Endodermal cell (in vitro differentiated cells): ENCODE measurements at regions not wholly inside any gene's neighbourhood (a gene's known extent, or its start where the extent isn't known, plus 50 kb on each side); places are given as distances from the start of the nearest gene placed in this dataset.
"Not testable (repeated sequence)": the region's sequence is repeated elsewhere in the genome, so short reads cannot be mapped to it uniquely, and the experiment has no call there.

Source experiments
- DNase-seq: peaks from one replicate; pipeline ENCODE4 v3.0.0-alpha.2; 2017
- H3K27ac ChIP-seq: 2 replicates; pipeline ENCODE4 v1.5.1; 2013; ENCODE audit warnings: mild to moderate bottlenecking, low read depth, low read length, moderate library complexity
- H3K27me3 ChIP-seq: 2 replicates; pipeline ENCODE4 v1.6.1; 2013; ENCODE audit warnings: mild to moderate bottlenecking, low read length, moderate library complexity; ENCODE audit not compliant: insufficient read depth, control insufficient read depth, poor library complexity, severe bottlenecking
- H3K36me3 ChIP-seq: 2 replicates; pipeline ENCODE4 v1.7.0; 2013; ENCODE audit warnings: mild to moderate bottlenecking, low read length, moderate library complexity; ENCODE audit not compliant: control insufficient read depth, insufficient read depth
- H3K4me1 ChIP-seq: one replicate; pipeline ENCODE4 v1.7.0; 2013; ENCODE audit warnings: low read length; ENCODE audit not compliant: control insufficient read depth, insufficient read depth
- H3K4me3 ChIP-seq: 2 replicates; pipeline ENCODE4 v1.5.1; 2013; ENCODE audit warnings: mild to moderate bottlenecking, low read length, moderate library complexity
- H3K9ac ChIP-seq: 2 replicates; pipeline ENCODE4 v1.6.1; 2013; ENCODE audit warnings: mild to moderate bottlenecking, low read length, moderate library complexity; ENCODE audit not compliant: poor library complexity, severe bottlenecking; ENCODE audit errors: extremely low read depth
- H3K9me3 ChIP-seq: 2 replicates; pipeline ENCODE4 v1.6.1; 2013; ENCODE audit warnings: mild to moderate bottlenecking, low read length, moderate library complexity; ENCODE audit not compliant: control insufficient read depth
- H3K27ac Mint-ChIP-seq: 2 replicates; pipeline ENCODE4 v1.8.0; 2020; ENCODE audit warnings: mixed read lengths
- H3K27me3 Mint-ChIP-seq: 2 replicates; pipeline ENCODE4 v1.8.0; 2021; ENCODE audit warnings: mild to moderate bottlenecking, mixed read lengths; ENCODE audit not compliant: insufficient read depth
- H3K36me3 Mint-ChIP-seq: 2 replicates; pipeline ENCODE4 v1.8.0; 2020; ENCODE audit warnings: low read depth, mixed read lengths
- H3K4me1 Mint-ChIP-seq: 2 replicates; pipeline ENCODE4 v1.8.0; 2020; ENCODE audit warnings: mixed read lengths
- H3K4me3 Mint-ChIP-seq: 2 replicates; pipeline ENCODE4 v1.8.0; 2020; ENCODE audit warnings: mild to moderate bottlenecking, moderate library complexity, mixed read lengths
- H3K9me3 Mint-ChIP-seq: 2 replicates; pipeline ENCODE4 v1.8.0; 2020; ENCODE audit warnings: mild to moderate bottlenecking, mixed read lengths
- CTCF ChIP-seq: fragments of 200-600 bp; sonication (generic); conservative IDR thresholded peaks from 2 replicates; pipeline ENCODE4 v1.5.0; 2021; ENCODE audit warnings: antibody characterized with exemption, mild to moderate bottlenecking
- WGBS, 2 experiments: methylation state at CpG; one replicate each; pipeline versions ENCODE4 v1.1.5 to v1.1.7; 2013; ENCODE audit warnings: missing lambda C conversion rate in 2 of 2, mixed read lengths in 1 of 2; ENCODE audit not compliant: insufficient coverage in 1 of 2, insufficient read length in 1 of 2; 5-methylcytosine and 5-hydroxymethylcytosine counted together

DNA sequence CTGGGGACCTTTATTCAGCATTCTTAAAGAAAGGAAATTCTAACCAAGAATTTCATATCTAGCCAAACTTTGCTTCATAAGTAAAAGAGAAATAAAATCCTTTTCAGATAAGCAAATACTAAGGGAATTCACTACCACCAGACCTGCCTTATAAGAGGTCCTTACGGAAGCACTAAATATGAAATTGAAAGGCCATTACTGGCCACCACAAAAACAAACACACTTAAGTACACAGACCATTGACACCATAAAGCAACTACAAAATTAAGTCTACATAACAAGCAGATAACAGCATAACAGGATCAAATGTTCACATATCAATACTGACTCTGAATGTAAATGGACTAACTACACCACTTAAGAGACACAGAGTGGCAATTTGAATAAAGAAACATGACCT is 361.4 kb upstream of the POU5F2 start:
- no peak overlapping the region for H3K9ac ChIP-seq
- TF ChIP-seq CTCF: no peak
- H3K4me1 ChIP-seq: no peaks in the 10 kb centered on the region
- Mint-ChIP-seq H3K36me3 (peaks cover 30% of the 10 kb centered on the region), H3K9me3 (peaks cover 29% of the 10 kb centered on the region), H3K4me1 (peaks cover 6% of the 10 kb centered on the region), H3K27ac (no peak overlapping the region), H3K4me3 (no peak overlapping the region), H3K27me3 (no peaks in the 10 kb centered on the region)
- H3K27me3 ChIP-seq: no peaks in the 10 kb centered on the region
- H3K9me3 ChIP-seq: peaks cover 21% of the 10 kb centered on the region
- no peaks in the 10 kb centered on the region for H3K36me3 ChIP-seq
- no peak overlapping the region for H3K27ac ChIP-seq
- 94% methylated on average over 1 of the region's 1 CpG; no CpG with 5 or more reads in 1 of the 2 experiments for WGBS, 2 experiments
- no peak overlapping the region for H3K4me3 ChIP-seq
- DNase-seq: no peak

DNA sequence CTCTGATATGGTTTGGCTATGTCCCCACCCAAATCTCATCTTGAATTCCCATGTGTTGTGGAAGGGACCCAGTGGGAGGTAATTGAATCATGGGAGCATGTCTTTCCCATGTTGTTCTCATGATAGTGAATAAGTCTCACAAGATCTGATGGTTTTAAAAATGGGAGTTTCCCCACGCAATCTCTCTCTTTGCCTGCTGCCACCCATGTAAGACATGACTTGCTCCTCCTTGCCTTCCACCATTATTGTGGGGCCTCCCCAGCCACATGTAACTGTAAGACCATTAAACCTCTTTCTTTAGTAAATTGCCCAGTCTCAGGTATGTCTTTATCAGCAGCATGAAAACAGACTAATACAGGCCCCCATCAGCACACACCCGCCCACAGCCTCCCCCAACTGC is 356.0 kb upstream of the POU5F2 start:
- WGBS, 2 experiments: 83 to 89% methylated on average over 1 to 2 of the region's 2 CpGs
- not testable (repeated sequence) for H3K4me3 ChIP-seq, H3K27me3 ChIP-seq, H3K4me1 Mint-ChIP-seq, H3K27ac Mint-ChIP-seq, H3K27me3 Mint-ChIP-seq, DNase-seq, H3K36me3 ChIP-seq, H3K4me3 Mint-ChIP-seq, H3K4me1 ChIP-seq, H3K9ac ChIP-seq, H3K27ac ChIP-seq
- Mint-ChIP-seq H3K36me3 (peaks cover 15% of the 10 kb centered on the region), H3K9me3 (peaks cover 16% of the 10 kb centered on the region)
- peaks cover 12% of the 10 kb centered on the region for H3K9me3 ChIP-seq

DNA sequence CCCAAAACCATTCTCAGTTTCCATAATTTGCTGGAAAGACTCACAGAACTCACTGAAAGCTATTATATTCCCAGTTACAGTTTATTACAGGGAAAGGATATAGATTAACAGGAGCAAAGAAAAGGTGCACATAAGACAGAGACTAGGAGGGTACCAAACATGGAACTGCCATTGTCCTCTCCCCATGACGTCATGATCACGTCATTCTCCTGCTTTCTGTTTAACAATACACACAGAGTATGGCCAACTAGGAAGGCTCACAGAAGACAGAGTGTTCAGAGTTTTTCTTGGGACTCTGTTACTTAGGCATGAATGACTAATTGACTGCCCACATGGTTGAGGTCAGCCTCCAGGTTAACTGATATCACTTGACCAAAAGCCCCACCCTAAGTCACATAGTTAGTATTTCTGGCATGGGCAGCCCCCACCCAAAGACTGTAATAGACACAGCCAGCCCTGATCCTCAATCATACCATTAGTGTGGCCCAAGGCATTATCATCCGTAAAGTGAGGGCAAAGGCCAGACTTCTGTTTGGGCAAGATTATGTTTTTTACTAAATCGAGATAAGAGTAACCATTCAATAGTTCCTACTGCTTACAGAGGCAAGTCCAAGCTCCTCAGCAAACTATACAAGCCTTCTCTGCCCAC is 353.5 kb upstream of the POU5F2 start:
- 86 to 92% methylated on average over 3 to 4 of the region's 4 CpGs for WGBS, 2 experiments
- no peak for DNase-seq
- Mint-ChIP-seq H3K27me3 (no peaks in the 10 kb centered on the region), H3K27ac (no peak overlapping the region), H3K36me3 (peaks cover 15% of the 10 kb centered on the region), H3K4me3 (no peak overlapping the region), H3K4me1 (peaks cover 3% of the 10 kb centered on the region), H3K9me3 (peaks cover 16% of the 10 kb centered on the region)
- Histone ChIP-seq H3K4me1 (no peaks in the 10 kb centered on the region), H3K36me3 (no peaks in the 10 kb centered on the region), H3K27ac (no peak overlapping the region), H3K9me3 (peaks cover 12% of the 10 kb centered on the region), H3K4me3 (no peak overlapping the region), H3K27me3 (no peaks in the 10 kb centered on the region), H3K9ac (no peak overlapping the region)
- TF ChIP-seq CTCF: no peak

- Mint-ChIP-seq H3K36me3 (peaks cover 12% of the 10 kb centered on the region), H3K9me3 (peaks cover 16% of the 10 kb centered on the region), H3K27ac (no peak overlapping the region), H3K4me3 (no peak overlapping the region), H3K4me1 (peaks cover 3% of the 10 kb centered on the region), H3K27me3 (no peaks in the 10 kb centered on the region)
- DNase-seq: no peak
- no peak overlapping the region for H3K9ac ChIP-seq
- H3K36me3 ChIP-seq: no peaks in the 10 kb centered on the region
- no peak overlapping the region for H3K4me3 ChIP-seq
- H3K27ac ChIP-seq: no peak overlapping the region
- H3K4me1 ChIP-seq: no peaks in the 10 kb centered on the region
- no peaks in the 10 kb centered on the region for H3K27me3 ChIP-seq
- no peak for TF ChIP-seq CTCF
- H3K9me3 ChIP-seq: peaks cover 12% of the 10 kb centered on the region
Observed at GRCh38 chr5:94093300-94093699, 351.9 kb upstream of the POU5F2 start.
